NT2/D1 (cell line): ENCODE measurements at regions not wholly inside any gene's neighbourhood (a gene's known extent, or its start where the extent isn't known, plus 50 kb on each side); places are given as distances from the start of the nearest gene placed in this dataset.

ENCODE experiments used
- DNase-seq: peaks from one replicate; pipeline ENCODE4 v3.0.0-alpha.2; 2011; ENCODE audit warnings: low read depth, low spot score
- H3K27me3 ChIP-seq: 2 replicates; pipeline ENCODE4 v1.6.0; 2011; ENCODE audit warnings: mild to moderate bottlenecking; ENCODE audit not compliant: insufficient read length, insufficient read depth
- H3K36me3 ChIP-seq: 2 replicates; pipeline ENCODE4 v1.6.1; 2011; ENCODE audit warnings: mild to moderate bottlenecking, low read length, mixed read lengths; ENCODE audit not compliant: insufficient read depth, insufficient read length
- H3K4me1 ChIP-seq: 2 replicates; pipeline ENCODE4 v1.5.1; 2011; ENCODE audit not compliant: insufficient read depth, insufficient read length
- H3K4me3 ChIP-seq: 2 replicates; pipeline ENCODE4 v1.5.1; 2011; ENCODE audit warnings: low read depth; ENCODE audit not compliant: insufficient read length
- H3K9ac ChIP-seq: 2 replicates; pipeline ENCODE4 v1.6.0; 2011; ENCODE audit warnings: low read depth; ENCODE audit not compliant: insufficient read length
- H3K9me3 ChIP-seq: 2 replicates; pipeline ENCODE4 v1.5.1; 2011; ENCODE audit warnings: mild to moderate bottlenecking, low read length; ENCODE audit not compliant: insufficient read depth
- SUZ12 ChIP-seq: IDR thresholded peaks from 2 replicates; pipeline ENCODE4 v1.6.1; 2011; ENCODE audit not compliant: insufficient read length, insufficient read depth; ENCODE audit errors: extremely low read depth
- YY1 ChIP-seq: IDR thresholded peaks from 2 replicates; pipeline ENCODE4 v1.6.1; 2011; ENCODE audit not compliant: insufficient read length, insufficient read depth
- ZNF274 ChIP-seq: IDR thresholded peaks from 2 replicates; pipeline ENCODE4 v1.6.1; 2011; ENCODE audit warnings: mild to moderate bottlenecking, low read depth, low read length

DNA sequence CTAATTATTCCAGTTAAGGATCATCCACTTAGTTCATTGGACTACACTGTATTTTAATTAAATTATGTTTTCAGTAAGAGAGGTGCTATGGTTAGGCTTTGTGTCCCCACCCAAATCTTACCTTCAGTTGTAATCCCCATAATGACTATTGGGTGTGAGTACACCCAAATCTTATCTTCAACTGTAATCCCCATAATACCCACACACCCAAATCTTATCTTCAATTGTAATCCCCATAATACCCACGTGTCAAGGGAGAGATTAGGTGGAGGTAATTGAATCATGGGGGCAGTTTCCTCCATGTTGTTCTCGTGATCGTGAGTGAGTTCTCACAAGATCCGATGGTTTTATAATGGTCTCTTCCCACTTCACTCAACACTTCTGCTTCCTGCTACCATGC, 208.0 kb upstream of the PHACTR1 start:
- H3K27me3 ChIP-seq, result no peaks in the 10 kb centered on the region
- no peaks in the 10 kb centered on the region for H3K4me1 ChIP-seq
- H3K36me3 ChIP-seq, result no peaks in the 10 kb centered on the region
- no peak for TF ChIP-seq ZNF274
- TF ChIP-seq SUZ12, result no peak
- TF ChIP-seq YY1, result no peak
- no peak overlapping the region for H3K9ac ChIP-seq
- no peak for DNase-seq
- no peaks in the 10 kb centered on the region for H3K9me3 ChIP-seq
- no peak overlapping the region for H3K4me3 ChIP-seq

DNA sequence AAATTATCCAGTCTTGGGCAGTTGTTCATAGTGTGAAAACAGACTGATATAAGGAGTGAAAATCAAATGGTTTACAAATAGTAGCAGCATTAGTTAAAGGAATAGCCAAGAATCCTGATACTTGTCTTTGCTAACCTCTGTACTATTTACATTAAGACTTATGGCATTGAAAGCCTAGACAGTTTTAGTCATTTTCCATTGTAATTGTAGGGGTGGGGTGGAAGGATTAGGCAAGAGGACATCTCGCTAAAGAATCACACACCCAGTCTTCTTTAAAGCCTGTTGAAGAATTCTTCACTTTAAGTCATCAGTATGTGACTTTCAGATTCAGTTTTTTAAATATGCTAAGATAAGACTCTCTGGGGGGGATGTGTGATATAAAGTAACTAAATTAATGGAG, 207.5 kb upstream of the PHACTR1 start:
- Histone ChIP-seq H3K9ac (no peak overlapping the region), H3K9me3 (no peaks in the 10 kb centered on the region), H3K27me3 (no peaks in the 10 kb centered on the region), H3K4me3 (no peak overlapping the region), H3K36me3 (no peaks in the 10 kb centered on the region), H3K4me1 (no peaks in the 10 kb centered on the region)
- TF ChIP-seq SUZ12 (no peak), YY1 (no peak), ZNF274 (no peak)
- no peak for DNase-seq

DNA sequence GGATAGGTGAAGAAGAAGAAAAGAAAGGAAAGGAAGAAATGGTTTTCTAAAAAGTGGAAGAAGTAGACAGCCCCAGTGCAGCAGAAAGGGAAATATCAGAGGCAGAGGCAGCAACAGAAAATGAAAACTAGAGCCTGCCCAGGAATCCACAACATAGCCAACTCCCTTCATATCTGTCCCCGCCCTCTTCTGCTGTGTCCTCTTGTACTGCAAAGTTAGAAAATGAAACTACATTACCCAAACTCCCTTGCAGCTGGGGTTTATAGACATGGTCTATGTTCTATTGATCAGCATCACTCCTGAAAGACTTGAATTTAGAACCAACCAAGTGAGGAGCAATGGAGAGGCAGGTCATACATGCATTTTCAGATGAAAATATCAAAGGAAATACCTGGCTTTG, 200.5 kb upstream of the PHACTR1 start:
- DNase-seq, result no peak
- Histone ChIP-seq H3K9me3 (no peaks in the 10 kb centered on the region), H3K36me3 (no peaks in the 10 kb centered on the region), H3K27me3 (no peaks in the 10 kb centered on the region), H3K4me1 (no peaks in the 10 kb centered on the region), H3K4me3 (no peak overlapping the region), H3K9ac (no peak overlapping the region)
- TF ChIP-seq YY1 (no peak), SUZ12 (no peak), ZNF274 (no peak)

DNA sequence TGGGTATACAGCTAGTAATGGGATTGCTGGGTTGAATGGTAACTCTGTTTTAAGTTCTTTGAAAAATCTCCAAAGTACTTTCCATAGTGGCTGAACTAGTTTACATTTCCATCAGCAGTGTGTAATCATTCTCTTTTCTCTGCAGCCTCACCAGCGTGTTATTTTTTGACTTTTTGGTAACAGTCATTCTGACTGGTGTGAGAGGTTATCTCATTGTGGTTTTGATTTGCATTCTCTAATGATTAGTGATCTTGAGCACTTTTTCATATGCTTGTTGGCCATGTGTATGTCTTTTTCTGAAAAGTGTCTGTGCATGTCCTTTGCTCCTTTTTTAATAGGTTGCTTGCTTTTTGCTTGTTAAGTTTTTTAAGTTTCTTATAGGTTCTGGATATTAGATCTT, 194.2 kb upstream of the PHACTR1 start:
- no peak overlapping the region for H3K9ac ChIP-seq
- H3K36me3 ChIP-seq, result no peaks in the 10 kb centered on the region

DNA sequence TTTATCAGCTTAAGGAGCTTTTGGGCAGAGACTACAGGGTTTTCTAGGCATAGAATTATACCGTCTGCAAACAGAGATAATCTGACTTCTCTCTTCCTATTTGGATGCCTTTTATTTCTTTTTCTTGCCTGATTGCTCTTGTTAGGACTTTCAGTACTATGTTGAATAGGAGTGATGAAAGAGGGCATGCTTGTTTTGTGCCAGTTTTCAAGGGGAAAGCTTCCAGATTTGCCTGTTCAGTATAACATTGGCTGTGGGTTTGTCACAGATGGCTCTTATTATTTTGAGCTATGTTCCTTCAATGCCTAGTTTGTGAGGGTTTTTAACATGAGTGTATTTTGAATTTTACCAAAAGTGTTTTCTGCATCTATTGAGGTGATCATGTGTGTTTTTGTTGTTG, 192.8 kb upstream of the PHACTR1 start:
- Histone ChIP-seq H3K9ac (no peak overlapping the region), H3K9me3 (no peaks in the 10 kb centered on the region), H3K36me3 (no peaks in the 10 kb centered on the region), H3K4me3 (no peak overlapping the region), H3K4me1 (no peaks in the 10 kb centered on the region), H3K27me3 (no peaks in the 10 kb centered on the region)
- TF ChIP-seq SUZ12, result no peak
- no peak for TF ChIP-seq YY1
- no peak for TF ChIP-seq ZNF274
- no peak for DNase-seq

More for the DNA sequence above, 194.2 kb upstream of the PHACTR1 start:
- TF ChIP-seq ZNF274, result no peak
- TF ChIP-seq SUZ12, result no peak
- no peak for TF ChIP-seq YY1
- H3K27me3 ChIP-seq, result no peaks in the 10 kb centered on the region
- no peak overlapping the region for H3K4me3 ChIP-seq
- no peaks in the 10 kb centered on the region for H3K9me3 ChIP-seq
- H3K4me1 ChIP-seq, result no peaks in the 10 kb centered on the region
- DNase-seq, result no peak

DNA sequence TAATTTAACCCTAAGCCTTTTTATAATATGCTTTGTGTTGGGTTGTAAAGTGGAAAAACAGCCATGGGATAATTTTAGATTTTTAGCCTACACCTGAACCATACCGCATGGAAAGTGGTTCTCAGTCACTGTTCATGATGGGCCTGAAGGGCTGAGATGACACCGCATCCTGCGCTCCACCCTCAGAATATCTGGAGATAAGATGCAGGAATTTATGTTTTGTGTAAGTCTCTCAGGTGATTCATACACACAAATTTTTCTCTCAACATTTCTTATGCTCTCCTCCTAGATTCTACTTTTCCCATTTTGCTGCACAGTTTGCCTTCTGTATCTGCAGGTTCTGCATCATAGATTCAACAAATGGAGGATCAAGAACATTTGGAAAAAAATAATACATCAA, 191.3 kb upstream of the PHACTR1 start:
- Histone ChIP-seq H3K4me3 (no peak overlapping the region), H3K4me1 (peaks cover 4% of the 10 kb centered on the region), H3K36me3 (no peaks in the 10 kb centered on the region), H3K9ac (no peak overlapping the region), H3K27me3 (no peaks in the 10 kb centered on the region), H3K9me3 (no peaks in the 10 kb centered on the region)
- no peak for DNase-seq
- TF ChIP-seq YY1, result no peak
- TF ChIP-seq ZNF274, result no peak
- no peak for TF ChIP-seq SUZ12

DNA sequence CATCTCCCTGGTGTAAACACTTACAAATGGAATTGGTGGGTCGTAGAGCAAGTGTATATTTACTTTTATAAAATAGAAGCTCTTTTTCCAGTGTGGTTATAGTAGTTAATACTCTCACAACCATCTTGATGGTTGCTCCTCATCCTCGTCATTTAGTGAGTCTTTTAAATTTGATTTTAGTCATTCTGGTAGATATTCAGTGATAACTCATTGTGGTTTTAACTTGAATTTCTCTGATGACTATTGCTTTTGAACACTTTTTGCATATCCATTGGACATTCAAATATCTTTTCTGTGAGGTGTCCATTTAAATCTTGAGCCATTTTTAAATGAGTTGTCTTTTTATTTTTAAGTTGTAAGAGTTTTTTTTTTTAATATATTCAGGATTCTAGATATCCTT, 189.2 kb upstream of the PHACTR1 start:
- H3K9me3 ChIP-seq, result no peaks in the 10 kb centered on the region
- H3K4me3 ChIP-seq, result no peak overlapping the region
- H3K36me3 ChIP-seq, result no peaks in the 10 kb centered on the region
- no peaks in the 10 kb centered on the region for H3K27me3 ChIP-seq
- H3K4me1 ChIP-seq, result peaks cover 6% of the 10 kb centered on the region
- no peak overlapping the region for H3K9ac ChIP-seq
- DNase-seq, result no peak
- no peak for TF ChIP-seq YY1
- no peak for TF ChIP-seq SUZ12
- no peak for TF ChIP-seq ZNF274

DNA sequence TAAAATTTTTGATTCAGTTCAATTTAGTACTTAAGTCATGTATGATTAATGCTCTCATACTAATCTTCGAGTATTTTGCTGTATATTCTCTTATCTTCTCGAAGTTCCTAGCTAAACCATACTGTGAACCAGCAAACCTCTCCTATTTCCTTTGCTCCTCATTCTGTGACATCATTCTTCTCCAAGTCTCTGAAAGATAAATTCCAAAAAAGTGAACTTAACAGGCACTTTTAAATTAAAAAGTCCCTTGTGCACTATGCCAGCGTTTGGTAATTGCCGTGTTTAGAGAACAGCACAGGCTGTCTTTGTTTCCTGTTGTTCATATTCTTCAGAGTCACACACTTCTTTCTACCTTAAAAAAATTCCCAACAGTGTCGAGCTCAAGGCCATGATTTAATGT, 188.4 kb upstream of the PHACTR1 start:
- Histone ChIP-seq H3K27me3 (no peaks in the 10 kb centered on the region), H3K4me3 (no peak overlapping the region), H3K9me3 (no peaks in the 10 kb centered on the region), H3K9ac (no peak overlapping the region), H3K4me1 (peaks cover 6% of the 10 kb centered on the region), H3K36me3 (no peaks in the 10 kb centered on the region)
- TF ChIP-seq SUZ12, result no peak
- TF ChIP-seq YY1, result no peak
- no peak for TF ChIP-seq ZNF274
- DNase-seq, result no peak
